Posterior vena cava (tissue), 2 donors: ENCODE measurements at regions not wholly inside any gene's neighbourhood (a gene's known extent, or its start where the extent isn't known, plus 50 kb on each side); places are given as distances from the start of the nearest gene placed in this dataset.
A peak's percentile ranks its signal among the peaks of the same experiment; 100 is the strongest.
"Not testable (repeated sequence)": the region's sequence is repeated elsewhere in the genome, so short reads cannot be mapped to it uniquely, and the experiment has no call there.

Source experiments
- DNase-seq: peaks from one replicate; pipeline ENCODE4 v3.0.0-alpha.2; 2020; ENCODE audit warnings: low spot score
- intact Hi-C, 2 donors: fragments of 100-400 bp; cut with DNase I; formaldehyde crosslinking; loops; one replicate each; pipeline versions ENCODE4 v1.14.1 to v1.14.2; 2022 to 2023
- donor health status: DM: yes; HTN: yes; CAD: no.
- donor health status: DM: yes; HTN: yes; CAD: no.

DNA sequence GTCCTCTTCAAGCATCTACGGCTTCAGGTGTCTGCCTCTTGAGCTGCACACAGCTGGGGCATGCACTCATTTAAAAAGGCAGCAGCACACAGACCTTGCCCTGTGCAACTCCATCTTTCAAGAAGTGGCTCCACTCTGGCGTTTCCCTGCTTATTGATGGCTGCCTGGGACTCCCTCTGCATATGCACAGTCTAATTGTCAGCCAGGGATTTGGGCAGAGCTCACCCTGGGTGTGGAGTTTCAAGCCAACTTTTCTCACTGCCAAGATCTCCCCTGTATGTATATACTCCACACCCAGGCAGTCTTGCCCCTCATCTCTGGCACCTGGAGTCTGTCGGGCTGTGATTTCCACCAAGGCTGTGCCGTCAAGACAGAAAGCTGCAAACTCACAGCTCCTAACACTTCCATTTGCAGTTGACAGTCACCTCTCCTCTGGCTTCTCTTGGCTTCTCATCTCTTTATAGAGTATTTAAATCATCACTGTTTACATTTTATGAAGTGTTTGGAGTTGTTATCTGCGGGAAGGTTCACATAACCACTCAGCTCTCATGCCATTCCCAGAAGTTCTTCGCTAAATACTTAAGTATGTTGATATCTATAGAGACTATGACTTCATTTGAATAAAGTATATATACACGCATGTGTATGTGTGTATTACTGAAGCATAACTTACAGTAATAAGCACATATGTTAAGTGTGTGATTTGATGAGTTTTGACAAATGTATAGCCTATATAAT, 130.5 kb upstream of the ZNF469 start:
- DNase-seq, intact Hi-C loops: not testable (repeated sequence)

DNA sequence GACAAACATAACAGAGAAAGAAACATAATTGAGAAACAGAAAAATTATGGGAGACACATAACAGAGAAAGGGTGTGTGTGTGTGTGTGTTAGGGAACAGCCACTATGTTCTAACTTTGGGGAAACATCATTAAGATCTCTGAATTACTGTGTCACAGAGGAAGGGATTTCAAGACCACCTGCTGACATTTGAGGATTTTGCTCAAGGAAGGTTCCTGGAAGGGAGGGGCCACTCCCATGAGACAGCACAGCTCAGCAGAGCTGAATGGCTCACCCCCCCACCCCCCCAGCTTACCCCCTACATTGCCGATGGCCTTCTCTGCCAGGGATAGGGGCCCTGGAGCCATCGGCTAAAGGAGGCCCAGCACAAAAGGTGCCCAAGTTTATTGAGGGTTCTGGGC, 124.6 kb upstream of the ZNF469 start:
- DNase-seq, intact Hi-C loops: not testable (repeated sequence)

- DNase-seq, intact Hi-C loops: not testable (repeated sequence)
Measured at GRCh38 chr16:88258764-88259525, 123.8 kb upstream of the ZNF469 start.

DNA sequence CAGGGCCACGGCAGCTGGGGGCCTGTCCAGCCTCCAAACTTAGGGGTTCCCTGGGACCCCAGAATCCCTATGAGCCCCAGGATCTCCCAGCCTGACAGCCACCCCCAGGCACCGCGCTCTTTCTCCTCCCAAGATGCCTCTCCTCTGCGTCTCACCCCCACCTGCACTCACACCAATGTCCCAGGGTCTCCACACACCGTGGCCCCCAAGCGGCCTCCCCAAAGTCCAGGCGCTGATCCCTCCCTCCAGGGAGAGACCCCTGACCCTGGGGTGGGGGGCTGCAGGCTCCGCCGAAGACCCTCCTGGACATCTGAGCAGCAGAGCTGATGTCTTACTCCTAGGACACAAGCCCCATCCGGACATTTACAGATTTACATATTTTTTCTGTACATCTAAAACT, 123.2 kb upstream of the ZNF469 start:
- intact Hi-C loops, DNase-seq: not testable (repeated sequence)

- intact Hi-C loops, DNase-seq: not testable (repeated sequence)
Measured at GRCh38 chr16:88260146-88260545, 122.6 kb upstream of the ZNF469 start.

- intact Hi-C loops, DNase-seq: not testable (repeated sequence)
Measured at GRCh38 chr16:88260881-88261665, 121.7 kb upstream of the ZNF469 start.

DNA sequence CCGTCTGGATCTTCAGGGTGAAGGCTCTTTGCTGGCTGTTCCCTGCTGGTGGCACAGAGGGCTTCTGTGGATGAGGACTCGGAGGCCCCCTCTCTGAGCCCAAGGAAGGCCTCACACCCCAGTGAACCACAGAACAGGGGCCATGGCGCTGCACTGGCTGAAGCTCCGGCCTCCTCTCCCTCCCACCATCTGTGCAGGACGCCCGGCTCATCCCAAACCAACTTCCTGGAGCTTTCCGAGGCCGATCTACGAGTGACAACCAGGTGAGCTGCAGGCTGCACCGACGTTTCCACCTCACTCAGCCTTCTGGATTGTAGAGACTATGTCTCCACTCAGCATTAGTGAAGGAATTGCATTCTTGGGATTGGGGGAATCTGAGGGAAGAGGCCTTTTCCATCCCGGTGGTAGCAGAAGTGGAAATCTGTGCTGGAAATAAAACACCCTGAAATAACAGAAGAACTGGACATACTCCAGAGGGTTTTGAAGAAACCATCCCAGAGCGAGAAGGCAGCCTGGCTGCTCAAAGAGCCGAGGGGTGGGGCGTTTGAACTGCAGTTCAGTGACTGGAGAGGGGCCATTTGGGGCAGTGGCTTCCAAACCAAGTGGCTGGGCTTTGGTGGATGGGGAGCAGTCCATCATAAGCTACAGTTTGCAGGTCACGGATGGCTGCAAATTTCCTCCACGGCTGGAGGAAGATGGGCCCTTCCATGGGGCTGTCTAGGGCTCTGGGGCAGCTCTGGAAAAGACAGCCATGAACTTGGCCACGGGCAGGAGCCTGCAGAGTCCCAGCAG, 120.7 kb upstream of the ZNF469 start:
- DNase-seq, intact Hi-C loops: not testable (repeated sequence)

DNA sequence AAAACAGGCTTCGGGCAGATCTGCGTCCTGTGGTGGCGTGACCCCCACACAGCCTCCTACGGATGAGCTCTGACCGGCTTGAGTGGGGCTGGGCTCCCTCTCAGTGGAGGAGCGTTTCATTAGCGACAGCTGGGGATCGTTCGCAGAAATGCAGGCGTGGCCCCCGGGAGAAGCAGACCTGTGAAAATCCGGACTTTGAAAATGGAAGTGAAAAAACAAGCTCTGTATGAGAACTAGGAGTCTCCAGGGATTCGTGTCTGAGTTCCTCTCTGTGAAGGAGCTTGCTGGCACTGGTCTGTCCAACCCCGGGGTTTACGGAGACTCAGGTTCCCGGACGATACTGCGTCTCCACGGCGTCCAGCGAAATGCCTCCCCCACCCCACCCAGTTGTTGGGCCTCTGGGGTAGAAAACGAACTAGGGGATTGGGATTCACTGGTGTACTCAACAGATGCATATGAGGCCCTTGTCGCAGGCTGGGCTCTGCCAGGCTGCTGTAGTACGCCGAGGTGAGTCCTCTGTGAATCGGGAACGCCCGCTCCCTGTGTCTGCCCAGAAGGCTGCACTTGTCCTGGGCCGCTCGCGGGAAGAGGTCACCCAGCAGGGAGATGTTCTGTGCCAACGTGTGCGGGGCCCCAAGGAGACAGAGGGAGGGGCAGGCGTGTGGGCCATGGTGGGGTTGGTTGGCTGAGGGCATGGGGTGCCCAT, 119.7 kb upstream of the ZNF469 start:
- DNase-seq, intact Hi-C loops: not testable (repeated sequence)

DNA sequence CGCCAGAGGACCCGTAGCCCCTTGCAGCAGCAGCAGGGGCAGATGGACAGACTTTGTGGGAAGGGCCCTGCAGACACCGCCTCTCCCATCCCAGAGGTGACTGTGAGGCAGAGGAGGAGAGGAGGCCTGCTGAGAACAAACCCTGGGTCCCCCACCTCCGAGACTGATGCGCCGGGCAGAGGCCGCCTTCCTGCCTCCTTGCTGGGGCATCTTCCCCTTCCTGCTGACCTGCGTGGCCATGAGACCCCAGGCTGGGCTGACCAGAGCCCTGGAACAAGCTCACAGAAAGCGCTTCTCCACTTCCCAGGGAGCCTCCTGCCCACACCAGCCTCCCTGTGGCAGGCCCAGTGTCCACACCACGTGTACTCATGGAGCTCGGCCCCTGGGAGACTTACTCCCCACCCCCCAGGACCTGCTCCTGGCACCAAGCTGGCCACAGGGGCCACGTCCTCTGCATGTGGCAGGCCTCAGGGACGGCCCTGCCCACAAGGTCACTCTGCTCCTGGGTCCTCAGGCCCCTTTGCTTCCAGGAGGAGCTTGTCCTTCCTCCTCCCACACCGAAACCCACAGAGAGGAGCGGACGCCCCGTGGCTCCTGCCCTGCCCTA, 119.0 kb upstream of the ZNF469 start:
- intact Hi-C loops, DNase-seq: not testable (repeated sequence)

DNA sequence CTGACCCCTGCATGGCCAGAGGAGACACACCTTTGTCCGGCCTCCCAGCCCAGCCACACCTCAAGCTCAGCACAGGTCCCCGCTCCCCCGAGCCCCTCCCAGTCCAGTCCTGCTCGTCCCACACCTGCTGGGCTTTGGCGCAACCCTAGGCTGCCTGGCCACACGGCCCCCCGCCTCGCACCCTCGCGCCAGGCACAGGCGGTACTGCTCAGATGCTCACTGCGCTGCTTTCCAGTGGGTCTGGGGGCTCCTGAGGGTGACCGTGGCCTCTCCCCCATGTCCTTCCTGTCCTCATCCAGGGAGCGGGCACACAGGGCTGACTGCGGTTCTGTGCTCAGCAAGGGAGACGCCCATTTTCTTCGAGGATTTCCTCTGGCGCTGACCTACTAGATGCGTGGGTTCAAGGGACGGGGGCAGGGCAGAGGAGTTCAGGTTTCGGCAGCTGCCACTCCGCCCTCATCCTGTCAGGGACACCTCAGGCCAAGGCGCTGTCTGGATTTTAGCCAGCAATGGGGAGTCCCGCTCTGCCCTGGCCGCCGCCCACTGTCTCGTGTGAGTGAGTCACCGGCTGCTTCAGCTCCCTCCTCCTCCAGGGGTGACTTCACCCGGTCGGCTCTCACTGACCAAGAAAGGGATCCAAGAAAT, 118.0 kb upstream of the ZNF469 start:
- intact Hi-C loops = no loop called here
- peak; percentile 99 for DNase-seq

- DNase-seq, intact Hi-C loops: not testable (repeated sequence)
Measured at GRCh38 chr16:88265286-88265938, 117.3 kb upstream of the ZNF469 start.

DNA sequence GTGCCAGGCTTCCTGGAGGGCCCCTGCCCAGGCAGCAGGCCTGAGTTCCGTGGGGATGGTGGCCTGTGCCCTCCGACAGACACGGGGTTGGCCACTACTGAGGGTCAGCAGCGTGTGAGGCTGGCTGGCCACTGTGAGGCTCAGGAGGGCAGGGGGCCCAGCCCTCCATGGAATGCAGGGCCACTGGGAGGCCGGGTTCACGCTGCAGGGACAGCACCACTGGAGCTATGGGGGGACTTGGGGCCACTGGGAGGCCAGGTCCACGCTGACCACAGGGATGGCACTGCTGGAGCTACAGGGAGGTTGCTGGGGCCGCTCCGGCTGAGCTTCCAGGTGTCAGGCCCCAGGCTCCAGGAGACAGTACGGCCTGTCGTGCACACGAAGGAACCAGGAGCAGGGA, 116.7 kb upstream of the ZNF469 start:
- intact Hi-C loops, DNase-seq: not testable (repeated sequence)

GRCh38 chr16:88266935-88267551, 115.7 kb upstream of the ZNF469 start:
- intact Hi-C loops = not testable (repeated sequence)
- DNase-seq = peak; percentile 73

DNA sequence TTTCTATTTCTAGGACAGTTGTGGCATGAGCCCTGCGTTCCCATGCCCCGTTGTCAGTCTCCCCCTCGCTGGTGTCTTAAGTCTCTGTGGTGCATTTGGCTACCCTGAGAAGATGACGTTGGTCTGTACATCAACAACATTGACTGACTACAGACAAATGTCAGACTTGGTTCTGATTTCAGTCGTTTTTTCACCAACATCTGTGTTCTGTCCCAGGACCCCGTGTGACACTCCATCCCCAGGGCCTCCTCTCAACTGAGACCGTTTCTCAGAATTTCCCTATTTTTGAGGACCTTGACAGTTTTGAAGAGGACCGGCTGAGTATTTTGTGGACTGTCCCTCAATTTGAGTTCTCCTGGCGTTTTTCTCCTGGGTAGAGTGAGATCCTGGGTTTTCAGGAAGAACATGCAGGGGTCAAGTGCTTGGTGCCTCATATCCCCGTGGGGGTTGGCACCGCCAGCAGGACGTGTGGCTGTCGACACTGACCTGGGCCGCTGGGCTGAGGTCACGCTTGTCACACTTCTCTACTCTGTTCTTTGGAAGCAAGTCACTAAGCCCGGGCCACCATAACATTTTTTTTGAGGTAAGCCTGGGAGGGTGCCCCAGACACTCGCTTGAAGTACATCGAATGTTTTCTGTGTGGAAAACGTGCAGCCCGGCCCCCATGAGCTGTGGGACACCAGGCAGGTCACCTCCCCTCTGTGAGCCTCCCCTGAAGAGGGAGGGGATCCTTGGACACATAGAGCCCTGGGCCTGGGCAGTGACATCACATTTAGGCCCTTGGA, 114.4 kb upstream of the ZNF469 start:
- intact Hi-C loops, DNase-seq: not testable (repeated sequence)

GRCh38 chr16:88270171-88270790, 112.5 kb upstream of the ZNF469 start:
- intact Hi-C loops = not testable (repeated sequence)

More at GRCh38 chr16:88270171-88270790, 112.5 kb upstream of the ZNF469 start:
- DNase-seq = not testable (repeated sequence)
